ENCODE measurements at regions not wholly inside any gene's neighbourhood (a gene's known extent, or its start where the extent isn't known, plus 50 kb on each side); places are given as distances from the start of the nearest gene placed in this dataset.

DNA sequence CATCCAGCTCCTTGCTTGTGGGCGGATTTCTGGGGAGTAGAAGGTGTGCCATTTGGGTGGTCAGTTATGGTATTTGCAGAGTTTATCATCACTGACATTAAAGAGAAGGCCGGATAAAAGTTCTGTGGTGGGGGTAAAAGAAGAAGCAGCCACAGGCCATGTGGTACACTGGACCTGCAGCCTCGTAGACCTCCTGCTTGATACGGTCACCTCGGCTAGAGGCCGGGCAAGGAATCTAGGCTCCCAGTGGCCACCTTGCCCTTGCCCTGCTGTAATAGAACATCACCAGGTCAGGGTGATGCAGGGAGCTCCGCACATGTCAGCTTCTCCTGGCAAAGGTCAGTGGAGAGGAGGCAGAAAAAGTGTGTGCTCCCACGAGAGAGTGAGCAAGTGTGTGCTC is 376.1 kb upstream of the IRX4 start:
- peaks cover 77% of the 10 kb centered on the region for H3K9me3 ChIP-seq (ENCODE audit: control insufficient read depth, insufficient read depth, low read length)

DNA sequence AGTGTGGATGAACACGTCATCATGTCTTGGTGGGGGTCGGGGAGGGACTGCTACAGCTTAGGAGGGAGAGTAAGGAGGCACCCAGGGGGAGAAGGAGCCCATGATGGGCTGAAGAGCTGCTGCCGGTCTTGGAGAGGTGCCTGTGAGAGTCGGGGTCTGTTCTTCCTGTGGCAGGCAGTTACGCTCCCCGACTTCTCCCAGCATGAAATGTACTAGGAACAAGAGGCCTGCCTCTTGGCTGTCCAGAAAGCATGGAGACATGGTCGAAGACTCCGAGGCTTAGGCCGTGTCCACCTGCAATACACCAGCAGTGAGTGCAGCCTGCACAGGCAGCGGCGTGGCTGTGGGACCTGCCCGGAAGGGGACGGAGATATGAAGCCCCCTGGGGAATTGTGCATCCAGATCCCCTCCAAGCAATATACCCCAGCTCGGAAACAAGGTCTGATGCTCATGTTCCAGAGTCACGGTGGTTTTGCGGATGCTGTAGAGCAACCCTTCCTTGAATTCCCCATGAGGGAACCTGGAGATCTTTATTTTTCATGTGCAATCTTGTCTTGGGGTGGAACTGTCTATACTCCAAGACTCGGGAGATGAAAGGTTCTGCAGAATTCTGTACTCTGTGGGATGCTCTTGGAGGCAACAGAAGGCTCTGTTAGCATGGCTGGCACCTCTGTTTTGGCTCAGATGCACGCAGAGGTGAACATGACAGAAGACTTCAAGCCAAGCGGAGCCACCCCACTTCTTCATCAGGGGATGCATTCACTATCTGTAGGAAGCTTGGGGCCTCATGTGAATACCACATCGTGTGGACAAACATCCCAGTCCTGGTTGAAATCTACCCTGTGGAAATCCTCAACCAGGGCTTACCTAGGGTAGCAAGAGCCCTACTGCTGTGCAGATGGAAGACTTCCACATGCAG is 374.9 kb upstream of the IRX4 start:
- H3K27me3 ChIP-seq (ENCODE audit: control insufficient read depth, insufficient read depth, low read length), result no peaks in the 10 kb centered on the region
- no peak overlapping the region for H3K4me3 ChIP-seq (ENCODE audit: low read depth, low read length)
- peaks cover 76% of the 10 kb centered on the region for H3K9me3 ChIP-seq (ENCODE audit: control insufficient read depth, insufficient read depth, low read length)
- ChIA-PET CTCF (no interaction called here), POLR2A (no interaction called here)
- TF ChIP-seq, protein P1, sequence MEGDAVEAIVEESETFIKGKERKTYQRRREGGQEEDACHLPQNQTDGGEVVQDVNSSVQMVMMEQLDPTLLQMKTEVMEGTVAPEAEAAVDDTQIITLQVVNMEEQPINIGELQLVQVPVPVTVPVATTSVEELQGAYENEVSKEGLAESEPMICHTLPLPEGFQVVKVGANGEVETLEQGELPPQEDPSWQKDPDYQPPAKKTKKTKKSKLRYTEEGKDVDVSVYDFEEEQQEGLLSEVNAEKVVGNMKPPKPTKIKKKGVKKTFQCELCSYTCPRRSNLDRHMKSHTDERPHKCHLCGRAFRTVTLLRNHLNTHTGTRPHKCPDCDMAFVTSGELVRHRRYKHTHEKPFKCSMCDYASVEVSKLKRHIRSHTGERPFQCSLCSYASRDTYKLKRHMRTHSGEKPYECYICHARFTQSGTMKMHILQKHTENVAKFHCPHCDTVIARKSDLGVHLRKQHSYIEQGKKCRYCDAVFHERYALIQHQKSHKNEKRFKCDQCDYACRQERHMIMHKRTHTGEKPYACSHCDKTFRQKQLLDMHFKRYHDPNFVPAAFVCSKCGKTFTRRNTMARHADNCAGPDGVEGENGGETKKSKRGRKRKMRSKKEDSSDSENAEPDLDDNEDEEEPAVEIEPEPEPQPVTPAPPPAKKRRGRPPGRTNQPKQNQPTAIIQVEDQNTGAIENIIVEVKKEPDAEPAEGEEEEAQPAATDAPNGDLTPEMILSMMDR (IDR thresholded peaks at IDR 0.05; ENCODE audit: low read depth, low read length), result no peak
- H3K27ac ChIP-seq (ENCODE audit: low read depth, low read length), result no peak overlapping the region
- DNase-seq (ENCODE audit: low read depth, low spot score), result no peak

More for the DNA sequence above, 376.1 kb upstream of the IRX4 start:
- H3K27ac ChIP-seq (ENCODE audit: low read depth, low read length), result no peak overlapping the region
- H3K4me3 ChIP-seq (ENCODE audit: low read depth, low read length), result no peak overlapping the region
- TF ChIP-seq, protein P1 (IDR thresholded peaks at IDR 0.05; ENCODE audit: low read depth, low read length), result no peak
- CTCF ChIA-PET, result no interaction called here
- no peaks in the 10 kb centered on the region for H3K27me3 ChIP-seq (ENCODE audit: control insufficient read depth, insufficient read depth, low read length)
- no peak for DNase-seq (ENCODE audit: low read depth, low spot score)
- POLR2A ChIA-PET, result no interaction called here

DNA sequence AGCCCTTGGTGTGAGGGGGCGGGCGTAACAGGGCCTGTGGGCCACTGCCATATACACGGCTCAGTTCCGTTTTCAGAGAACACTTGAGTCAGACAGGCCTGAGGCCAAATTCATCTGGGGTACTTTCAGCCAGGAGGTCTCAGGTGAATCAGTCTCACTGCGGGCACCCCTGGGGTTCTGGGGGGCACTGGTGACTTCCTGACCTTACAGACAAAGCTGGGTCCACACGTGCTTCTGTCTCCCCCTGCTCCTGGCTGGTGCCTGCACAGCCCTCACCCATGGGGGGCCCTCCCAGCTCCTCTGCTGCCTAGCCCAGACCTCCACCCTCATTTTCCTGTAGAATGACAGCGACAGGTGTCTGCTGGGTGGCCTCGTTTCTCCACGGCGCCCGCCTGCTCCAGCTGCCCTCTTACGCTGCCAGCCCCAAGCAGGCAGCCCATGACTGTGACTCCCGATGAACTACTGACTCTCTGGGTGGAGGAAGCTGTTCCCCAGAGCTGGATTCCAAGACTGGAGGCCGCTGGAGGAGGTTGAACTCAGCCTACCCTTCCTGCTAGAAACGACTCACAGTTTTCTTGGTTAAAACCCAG is 374.1 kb upstream of the IRX4 start:
- Histone ChIP-seq H3K27ac (ENCODE audit: low read depth, low read length) (no peak overlapping the region), H3K4me3 (ENCODE audit: low read depth, low read length) (no peak overlapping the region), H3K9me3 (ENCODE audit: control insufficient read depth, insufficient read depth, low read length) (peaks cover 77% of the 10 kb centered on the region), H3K27me3 (ENCODE audit: control insufficient read depth, insufficient read depth, low read length) (no peaks in the 10 kb centered on the region)
- ChIA-PET POLR2A (no interaction called here), CTCF (no interaction called here)
- TF ChIP-seq, protein P1 (IDR thresholded peaks at IDR 0.05; ENCODE audit: low read depth, low read length), result no peak
- DNase-seq (ENCODE audit: low read depth, low spot score), result no peak

DNA sequence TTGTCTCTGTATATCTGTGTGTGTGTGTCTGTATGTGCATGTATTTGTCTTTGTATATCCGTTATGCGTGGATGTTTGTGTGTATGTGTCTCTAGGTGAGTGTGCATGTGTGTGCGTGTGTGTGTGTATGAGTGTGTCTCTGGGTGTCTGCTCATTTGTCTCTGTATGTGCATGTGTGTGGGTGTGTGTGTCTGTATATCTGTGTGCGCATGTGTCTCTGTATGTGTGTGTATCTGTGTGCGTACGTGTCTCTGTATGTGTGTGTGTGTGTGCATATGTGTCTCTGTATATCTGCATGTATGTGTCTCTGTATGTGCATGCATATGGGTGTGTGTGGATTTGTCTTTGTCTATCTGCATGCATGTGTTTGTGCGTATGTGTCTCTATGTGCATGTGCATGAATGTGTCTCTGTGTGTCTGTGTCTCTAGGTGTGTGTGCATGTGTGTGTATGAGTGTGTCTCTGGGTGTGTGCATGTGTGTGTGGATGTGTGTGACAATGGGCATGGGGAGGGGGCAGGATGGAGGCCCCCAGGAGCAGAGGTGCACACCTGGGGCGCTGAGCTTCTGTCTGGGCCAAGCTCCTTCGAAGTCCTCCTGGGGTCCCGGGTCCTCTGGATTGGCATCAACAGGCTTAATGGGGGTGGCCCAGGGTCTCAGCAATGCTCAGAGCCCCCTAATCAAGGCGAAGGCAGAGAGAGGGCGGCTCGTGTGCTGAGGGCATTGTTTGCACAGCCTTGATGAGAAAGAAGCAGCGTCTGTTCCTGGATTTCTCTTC is 373.4 kb upstream of the IRX4 start:
- TF ChIP-seq, protein P1 (IDR thresholded peaks at IDR 0.05; ENCODE audit: low read depth, low read length), result no peak
- Histone ChIP-seq H3K4me3 (ENCODE audit: low read depth, low read length) (no peak overlapping the region), H3K27me3 (ENCODE audit: control insufficient read depth, insufficient read depth, low read length) (no peaks in the 10 kb centered on the region), H3K9me3 (ENCODE audit: control insufficient read depth, insufficient read depth, low read length) (peaks cover 77% of the 10 kb centered on the region), H3K27ac (ENCODE audit: low read depth, low read length) (no peak overlapping the region)
- DNase-seq (ENCODE audit: low read depth, low spot score), result no peak
- ChIA-PET POLR2A (no interaction called here), CTCF (no interaction called here)
